K562 (cell line): ENCODE measurements at regions not wholly inside any gene's neighbourhood (a gene's known extent, or its start where the extent isn't known, plus 50 kb on each side); places are given as distances from the start of the nearest gene placed in this dataset.

Source experiments
- ATAC-seq: fragments of 200-7000 bp; cut with Tn5 transposase; 3 replicates; pipeline ENCODE4 v1.9.1; 2020; ENCODE audit warnings: moderate library complexity
- BruUV-seq: library from RNA; stranded (reverse); fragments of 400-500 nt; replicated peaks from 2 replicates; lab custom pipeline; 2021; lab: Mats Ljungman, UMichigan
- CTCF ChIA-PET: fragments of 300-600 bp; formaldehyde crosslinking; extraction: SDS; loops from one replicate; lab custom pipeline; 2021; ENCODE audit warnings: low intra/inter-chr PET ratio; lab: Yijun Ruan, JAX
- POLR2A ChIA-PET: fragments of 300-600, 350-650 bp; sonication (Branson Sonifier 250); formaldehyde crosslinking; extraction: SDS; loops from one replicate; lab custom pipeline; 2021; ENCODE audit warnings: antibody characterized with exemption, inconsistent platforms; lab: Yijun Ruan, JAX
- DNase-seq, 4 experiments: peaks; one replicate each; pipeline versions ENCODE4 v3.0.0 to v3.0.0-alpha.2; 2011 to 2018; ENCODE audit warnings: low spot score in 3 of 4, mixed read lengths in 3 of 4; ENCODE audit errors: extremely low read depth in 1 of 4
- FAIRE-seq: peaks from 2 replicates; lab custom pipeline; 2011; peaks lifted over from hg19 to GRCh38; lab: Jason Lieb, UNC
- H2AFZ ChIP-seq: 2 replicates; pipeline ENCODE4 v1.6.0; 2011; ENCODE audit warnings: low read depth, low read length, control low read depth, inconsistent platforms
- H3K27ac ChIP-seq: fragments of 200-600 bp; 3 replicates; pipeline ENCODE4 v1.8.0; 2011; ENCODE audit warnings: low read depth, mild to moderate bottlenecking, control low read depth, inconsistent platforms, low read length, moderate library complexity, mixed read lengths; ENCODE audit errors: extremely low read depth
- H3K27me3 ChIP-seq, 2 experiments: fragments of 300-600 bp in 1 of 2; 2 replicates in 1 of 2; 3 replicates in 1 of 2; pipeline versions ENCODE4 v1.6.0 to v1.8.0; 2011; ENCODE audit warnings: inconsistent platforms in 2 of 2, low read length in 2 of 2, mild to moderate bottlenecking in 1 of 2, mixed read lengths in 1 of 2, moderate library complexity in 1 of 2; ENCODE audit not compliant: control insufficient read depth in 2 of 2, insufficient read depth in 2 of 2
- H3K36me3 ChIP-seq: fragments of 300-600 bp; 3 replicates; pipeline ENCODE4 v1.8.0; 2011; ENCODE audit warnings: mild to moderate bottlenecking, low read length, inconsistent platforms; ENCODE audit not compliant: control insufficient read depth, insufficient read depth
- H3K4me1 ChIP-seq, 2 experiments: fragments of 200-600 bp in 1 of 2; replicated peaks in 1 of 2; 2 replicates in 1 of 2; 3 replicates in 1 of 2; pipeline versions ENCODE4 v1.5.1 to v1.8.0; 2011; ENCODE audit warnings: inconsistent platforms in 2 of 2, low read length in 2 of 2, mild to moderate bottlenecking in 1 of 2, mixed read lengths in 1 of 2, moderate library complexity in 1 of 2; ENCODE audit not compliant: control insufficient read depth in 2 of 2, insufficient read depth in 2 of 2
- H3K4me2 ChIP-seq: 2 replicates; pipeline ENCODE4 v1.6.1; 2011; ENCODE audit warnings: low read length, control low read depth, inconsistent platforms, mixed read lengths; ENCODE audit not compliant: insufficient read depth
- H3K4me3 ChIP-seq: fragments of 200-600 bp; sonication (generic), shearing (Covaris generic); 2 replicates; pipeline ENCODE4 v1.5.1; 2016; ENCODE audit warnings: control low read depth, inconsistent platforms
- H3K79me2 ChIP-seq: fragments of 200-600 bp; 3 replicates; pipeline ENCODE4 v1.8.0; 2011; ENCODE audit warnings: low read length, inconsistent platforms; ENCODE audit not compliant: control insufficient read depth, insufficient read depth
- H3K9ac ChIP-seq, 2 experiments: 2 replicates each; pipeline versions ENCODE4 v1.6.0 to v1.6.1; 2011; ENCODE audit warnings: low read depth in 2 of 2, low read length in 2 of 2, control low read depth in 1 of 2, inconsistent platforms in 1 of 2, mild to moderate bottlenecking in 1 of 2, mixed read lengths in 1 of 2; ENCODE audit not compliant: insufficient read depth in 1 of 2
- H3K9me1 ChIP-seq: one replicate; pipeline ENCODE4 v1.6.0; 2011; ENCODE audit warnings: inconsistent platforms, mild to moderate bottlenecking, low read length, moderate library complexity; ENCODE audit not compliant: control insufficient read depth, insufficient read depth
- H3K9me3 ChIP-seq: replicated peaks from 2 replicates; pipeline ENCODE4 v1.5.1; 2011; ENCODE audit warnings: low read depth, low read length, inconsistent platforms; ENCODE audit not compliant: control insufficient read depth, insufficient read depth
- H4K20me1 ChIP-seq: replicated peaks from 2 replicates; pipeline ENCODE4 v1.6.1; 2011; ENCODE audit warnings: low read length, inconsistent platforms, mixed read lengths; ENCODE audit not compliant: control insufficient read depth, insufficient read depth
- CBFA2T3 ChIP-seq: fragments of 450-650 bp; IDR thresholded peaks from 2 replicates; pipeline ENCODE4 v1.6.1; 2017
- ETV5 ChIP-seq: sonication (generic); formaldehyde crosslinking; IDR thresholded peaks from 2 replicates; pipeline ENCODE4 v1.4.0; 2020; ENCODE audit warnings: low read depth, mild to moderate bottlenecking, missing genetic modification reagents
- GABPB1 ChIP-seq: sonication (generic); formaldehyde crosslinking; IDR thresholded peaks from 2 replicates; pipeline ENCODE4 v1.8.0; 2022; ENCODE audit warnings: mild to moderate bottlenecking, missing genetic modification reagents
- NEUROD1 ChIP-seq: fragments of 150-350 bp; IDR thresholded peaks from 2 replicates; pipeline ENCODE4 v1.6.1; 2014; ENCODE audit warnings: borderline replicate concordance, low read length, low read depth; ENCODE audit not compliant: partially characterized antibody
- RAD21 ChIP-seq, 2 experiments: fragments of 250-450 bp in 1 of 2; fragments of 450-650 bp in 1 of 2; sonication (Bioruptor Pico) in 1 of 2; formaldehyde crosslinking in 1 of 2; IDR thresholded peaks in 1 of 2; conservative IDR thresholded peaks in 1 of 2; 2 replicates each; pipeline versions ENCODE4 v1.4.0 to v1.8.0; 2020 to 2022; ENCODE audit warnings: mild to moderate bottlenecking in 2 of 2, moderate library complexity in 1 of 2
- SAP30 ChIP-seq: fragments of 200-600 bp; sonication (generic); IDR thresholded peaks from 2 replicates; pipeline ENCODE4 v1.6.1; 2012; ENCODE audit warnings: borderline replicate concordance, low read depth, mild to moderate bottlenecking, moderate library complexity, low read length, control low read depth, inconsistent platforms; ENCODE audit not compliant: insufficient read depth, poor library complexity, severe bottlenecking
- SIX5 ChIP-seq, 2 experiments: IDR thresholded peaks; 2 replicates each; pipeline ENCODE4 v1.6.1; 2011; ENCODE audit warnings: low read length in 2 of 2, borderline replicate concordance in 1 of 2, low read depth in 1 of 2, mild to moderate bottlenecking in 1 of 2, moderate library complexity in 1 of 2; ENCODE audit not compliant: insufficient read depth in 1 of 2
- SRSF7 ChIP-seq: fragments of 200-400 bp; formaldehyde crosslinking; optimal IDR thresholded peaks from 2 replicates; pipeline ENCODE3; 2017; ENCODE audit warnings: mild to moderate bottlenecking, low read depth, low read length
- THAP7 ChIP-seq: fragments of 250-450 bp; sonication (Bioruptor Pico); IDR thresholded peaks from 2 replicates; pipeline ENCODE4 v1.5.0; 2021
- THRAP3 ChIP-seq: fragments of 450-650 bp; IDR thresholded peaks from 2 replicates; pipeline ENCODE4 v1.6.1; 2016; ENCODE audit warnings: mild to moderate bottlenecking, inconsistent platforms, borderline replicate concordance
- TRIM25 ChIP-seq: fragments of 450-650 bp; IDR thresholded peaks from 2 replicates; pipeline ENCODE4 v1.7.0; 2016; ENCODE audit warnings: borderline replicate concordance
- WGBS: fragments of 100-300 bp; shearing (Covaris generic); methylation state at CpG from one replicate; pipeline ENCODE4 v1.1.6; 2016; ENCODE audit warnings: low coverage, mixed read lengths; ENCODE audit not compliant: insufficient coverage; ENCODE audit errors: missing lambda C conversion rate; 5-methylcytosine and 5-hydroxymethylcytosine counted together
- in situ Hi-C: fragments of 300-500 bp; cut with MboI; formaldehyde crosslinking; loops from 4 replicates; pipeline ENCODE4 v1.15.0; 2018; ENCODE audit warnings: inconsistent platforms, mixed read lengths
- intact Hi-C: fragments of 100-400 bp; cut with micrococcal nuclease; formaldehyde crosslinking; loops from 2 replicates; pipeline ENCODE4 v1.14.2; 2022

- no peak for TF ChIP-seq NEUROD1
- TF ChIP-seq THAP7 (CRISPR knock-in tag): no peak
- no peak for TF ChIP-seq GABPB1 (CRISPR knock-in tag)
- no peak for TF ChIP-seq SAP30
- no peak for TF ChIP-seq ETV5 (CRISPR knock-in tag)
- no peak for TF ChIP-seq TRIM25
Measured at GRCh38 chr7:1318051-1318450, 85.4 kb downstream of the UNCX start (continued).

GRCh38 chr7:1318661-1319060, 86.0 kb downstream of the UNCX start:
- no peaks in the 10 kb centered on the region for H3K9me1 ChIP-seq
- H3K9me3 ChIP-seq: no peaks in the 10 kb centered on the region

More at GRCh38 chr7:1318661-1319060, 86.0 kb downstream of the UNCX start:
- ATAC-seq (no peak), FAIRE-seq (no peak), DNase-seq (no peak)
- Histone ChIP-seq H3K36me3 (no peaks in the 10 kb centered on the region), H3K9ac (no peak overlapping the region), H3K79me2 (no peaks in the 10 kb centered on the region), H3K27me3 (peaks cover 19 to 58% of the 10 kb centered on the region in 2 experiments), H3K4me2 (no peak overlapping the region), H3K4me1 (peaks cover 0 to 13% of the 10 kb centered on the region in 2 experiments; a peak in 2 of 5 replicates), H3K4me3 (no peak overlapping the region), H3K27ac (no peak overlapping the region), H2AFZ (no peak overlapping the region), H4K20me1 (no peaks in the 10 kb centered on the region)
- in situ Hi-C loops (no loop called here), intact Hi-C loops (no loop called here)
- whole genome bisulfite sequencing: 3% methylated on average over 10 of the region's 18 CpGs
- BruUV-seq: no TSS peak
- ChIA-PET CTCF (no interaction called here), POLR2A (no interaction called here)
- TF ChIP-seq THAP7 (CRISPR knock-in tag) (no peak), THRAP3 (no peak), CBFA2T3 (no peak), RAD21 (CRISPR knock-in tag; conservative IDR thresholded peaks at IDR 0.05 in 1 of 2, IDR thresholded peaks at IDR 0.05 in 1 of 2) (no peak), SIX5 (IDR thresholded peaks at IDR 0.05; ENCODE audit: borderline replicate concordance in 1 of 2, insufficient read depth in 1 of 2, low read depth in 1 of 2, low read length in 2 of 2) (no peak), SRSF7 (no peak)
